ENCODE measurements at regions not wholly inside any gene's neighbourhood (a gene's known extent, or its start where the extent isn't known, plus 50 kb on each side); places are given as distances from the start of the nearest gene placed in this dataset.

- Histone ChIP-seq H3K9ac (ENCODE audit: low read depth in 2 of 2, low read length in 2 of 2) (no peak overlapping the region), H3K4me1 (no peaks in the 10 kb centered on the region), H3K9me3 (no peaks in the 10 kb centered on the region), H3K27me3 (no peaks in the 10 kb centered on the region), H3K27ac (no peak overlapping the region), H3K36me3 (no peaks in the 10 kb centered on the region), H3K4me3 (no peak overlapping the region)
- intact Hi-C loops (cut with DNase I): no loop called here
- no peak for TF ChIP-seq CTCF (IDR thresholded peaks at IDR 0.05)
- DNase-seq: no peak
Observed at GRCh38 chr10:130489891-130490290, 353.7 kb downstream of the GLRX3 start.

GRCh38 chr10:130491011-130491692 lies 355.0 kb downstream of the GLRX3 start:
- no peak for TF ChIP-seq CTCF (IDR thresholded peaks at IDR 0.05)
- intact Hi-C loops (cut with DNase I): no loop called here
- DNase-seq: no peak
- no peak overlapping the region for H3K27ac ChIP-seq
- H3K9ac ChIP-seq (ENCODE audit: low read depth in 2 of 2, low read length in 2 of 2): no peak overlapping the region
- H3K36me3 ChIP-seq: no peaks in the 10 kb centered on the region
- H3K4me1 ChIP-seq: no peaks in the 10 kb centered on the region
- H3K9me3 ChIP-seq: no peaks in the 10 kb centered on the region
- H3K4me3 ChIP-seq: no peak overlapping the region
- H3K27me3 ChIP-seq: no peaks in the 10 kb centered on the region

DNA sequence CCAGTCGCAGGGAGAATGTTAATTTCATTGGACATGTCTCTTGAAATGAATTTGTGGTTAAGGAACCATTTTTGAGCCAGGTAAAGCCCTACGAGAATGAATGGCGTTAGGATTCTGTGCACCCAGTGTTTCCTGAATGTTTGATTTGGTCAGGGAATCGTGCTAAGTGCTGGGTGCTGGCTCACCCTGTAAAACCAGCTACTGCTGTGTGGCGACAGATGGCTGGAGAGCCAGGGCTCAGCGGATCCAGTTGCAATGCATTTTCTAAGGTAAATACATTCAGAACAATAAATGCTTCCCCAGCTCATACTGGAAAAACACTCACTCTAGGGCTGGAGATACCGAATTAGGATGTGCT lies 355.5 kb downstream of the GLRX3 start:
- no peaks in the 10 kb centered on the region for H3K27me3 ChIP-seq
- H3K9ac ChIP-seq (ENCODE audit: low read depth in 2 of 2, low read length in 2 of 2): no peak overlapping the region
- DNase-seq: no peak
- H3K27ac ChIP-seq: no peak overlapping the region
- no peaks in the 10 kb centered on the region for H3K9me3 ChIP-seq
- no peaks in the 10 kb centered on the region for H3K36me3 ChIP-seq
- no peaks in the 10 kb centered on the region for H3K4me1 ChIP-seq
- intact Hi-C loops (cut with DNase I): no loop called here
- TF ChIP-seq CTCF (IDR thresholded peaks at IDR 0.05): no peak
- H3K4me3 ChIP-seq: no peak overlapping the region

DNA sequence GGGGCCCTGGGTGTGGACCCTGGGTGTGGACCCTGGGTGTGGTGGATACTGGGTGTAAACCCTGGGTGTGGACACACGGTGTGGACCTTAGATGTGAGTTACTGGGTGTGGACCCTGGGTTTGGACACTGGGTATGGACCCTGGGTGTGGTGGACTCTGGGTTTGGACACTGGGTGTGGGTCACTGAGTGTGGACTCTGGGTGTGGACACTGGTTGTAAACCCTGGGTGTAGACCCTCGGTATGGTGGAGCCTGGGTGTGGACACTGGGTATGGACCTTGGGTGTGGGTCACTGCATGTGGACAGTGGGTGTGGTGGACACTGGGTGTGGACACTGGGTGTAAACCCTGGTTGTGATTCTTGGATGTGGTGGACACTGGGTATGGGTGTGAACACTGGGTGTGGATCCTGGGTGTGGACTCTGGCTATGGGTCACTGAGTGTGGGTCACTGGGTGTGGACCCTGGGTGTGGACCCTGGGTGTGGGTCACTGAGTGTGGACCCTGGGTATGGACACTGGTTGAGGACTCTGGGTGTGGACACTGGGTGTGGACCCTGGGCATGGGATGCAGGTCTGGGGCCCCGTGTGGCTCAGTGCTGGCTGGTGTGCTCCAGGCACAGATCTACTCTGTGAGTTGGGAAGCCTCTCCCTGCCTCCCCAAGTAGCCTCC lies 356.2 kb downstream of the GLRX3 start:
- H3K4me3 ChIP-seq: no peak overlapping the region
- no peak overlapping the region for H3K27ac ChIP-seq
- no peaks in the 10 kb centered on the region for H3K9me3 ChIP-seq
- no peak overlapping the region for H3K9ac ChIP-seq (ENCODE audit: low read depth in 2 of 2, low read length in 2 of 2)
- no peak for DNase-seq
- TF ChIP-seq CTCF (IDR thresholded peaks at IDR 0.05): no peak
- intact Hi-C loops (cut with DNase I): no loop called here
- H3K36me3 ChIP-seq: no peaks in the 10 kb centered on the region
- H3K4me1 ChIP-seq: no peaks in the 10 kb centered on the region
- no peaks in the 10 kb centered on the region for H3K27me3 ChIP-seq

DNA sequence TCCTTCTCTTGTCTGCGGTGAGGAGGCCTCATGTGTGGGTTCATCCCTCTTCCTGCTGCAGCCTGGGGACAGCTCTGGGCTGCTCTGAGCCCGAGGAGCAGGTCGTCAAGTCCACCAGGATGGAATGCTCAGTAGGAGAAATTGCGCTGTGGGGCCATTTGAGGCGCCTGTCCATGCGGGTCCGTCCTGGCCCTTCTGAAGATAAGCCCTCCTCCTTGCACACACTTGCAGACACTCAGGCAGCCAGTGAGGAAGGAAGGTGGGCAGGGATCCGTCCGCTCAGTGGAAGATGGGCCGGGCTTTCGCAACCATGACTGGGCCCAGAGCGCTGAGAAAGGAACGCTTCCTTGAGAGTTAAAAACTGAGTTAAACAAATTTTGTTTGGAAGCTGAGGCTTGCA lies 356.8 kb downstream of the GLRX3 start:
- H3K9me3 ChIP-seq: no peaks in the 10 kb centered on the region
- H3K36me3 ChIP-seq: no peaks in the 10 kb centered on the region
- no peak overlapping the region for H3K9ac ChIP-seq (ENCODE audit: low read depth in 2 of 2, low read length in 2 of 2)
- H3K27ac ChIP-seq: no peak overlapping the region
- DNase-seq: no peak
- no peak overlapping the region for H3K4me3 ChIP-seq
- intact Hi-C loops (cut with DNase I): no loop called here
- H3K27me3 ChIP-seq: no peaks in the 10 kb centered on the region
- no peaks in the 10 kb centered on the region for H3K4me1 ChIP-seq
- TF ChIP-seq CTCF (IDR thresholded peaks at IDR 0.05): no peak
